Activated naive CD8-positive, alpha-beta T cell (primary cell): ENCODE measurements at regions not wholly inside any gene's neighbourhood (a gene's known extent, or its start where the extent isn't known, plus 50 kb on each side); places are given as distances from the start of the nearest gene placed in this dataset.

Experiments
- H3K27ac Mint-ChIP-seq: one replicate; pipeline ENCODE4 v1.8.0; 2021; ENCODE audit warnings: mixed read lengths
- H3K27me3 Mint-ChIP-seq: one replicate; pipeline ENCODE4 v1.8.0; 2021; ENCODE audit warnings: mixed read lengths
- H3K36me3 Mint-ChIP-seq: one replicate; pipeline ENCODE4 v1.8.0; 2021; ENCODE audit warnings: mixed read lengths
- H3K4me1 Mint-ChIP-seq: one replicate; pipeline ENCODE4 v1.8.0; 2021; ENCODE audit warnings: low read depth, mixed read lengths
- H3K4me3 Mint-ChIP-seq: one replicate; pipeline ENCODE4 v1.8.0; 2021; ENCODE audit warnings: mild to moderate bottlenecking, mixed read lengths
- H3K9me3 Mint-ChIP-seq: one replicate; pipeline ENCODE4 v1.8.0; 2021; ENCODE audit warnings: low read depth, mixed read lengths

GRCh38 chr3:66667263-66667662 is 166.4 kb upstream of the LRIG1 start:
- H3K4me3 Mint-ChIP-seq = no peak overlapping the region
- peaks cover 2% of the 10 kb centered on the region for H3K27me3 Mint-ChIP-seq
- H3K4me1 Mint-ChIP-seq = peaks cover 2% of the 10 kb centered on the region
- no peaks in the 10 kb centered on the region for H3K36me3 Mint-ChIP-seq
- no peaks in the 10 kb centered on the region for H3K9me3 Mint-ChIP-seq
- H3K27ac Mint-ChIP-seq = no peak overlapping the region

GRCh38 chr3:66671291-66671690 is 170.5 kb upstream of the LRIG1 start:
- H3K4me1 Mint-ChIP-seq = peaks cover 2% of the 10 kb centered on the region
- peaks cover 3% of the 10 kb centered on the region for H3K27me3 Mint-ChIP-seq
- H3K36me3 Mint-ChIP-seq = no peaks in the 10 kb centered on the region
- H3K9me3 Mint-ChIP-seq = no peaks in the 10 kb centered on the region
- H3K27ac Mint-ChIP-seq = no peak overlapping the region
- H3K4me3 Mint-ChIP-seq = no peak overlapping the region

- peaks cover 3% of the 10 kb centered on the region for H3K27me3 Mint-ChIP-seq
- no peaks in the 10 kb centered on the region for H3K36me3 Mint-ChIP-seq
- peaks cover 2% of the 10 kb centered on the region for H3K4me1 Mint-ChIP-seq
- H3K9me3 Mint-ChIP-seq = no peaks in the 10 kb centered on the region
- no peak overlapping the region for H3K4me3 Mint-ChIP-seq
- H3K27ac Mint-ChIP-seq = no peak overlapping the region
These were observed 172.0 kb upstream of the LRIG1 start for GRCh38 chr3:66672830-66673229.

- Mint-ChIP-seq H3K27me3 (peaks cover 3% of the 10 kb centered on the region), H3K36me3 (no peaks in the 10 kb centered on the region), H3K4me3 (no peak overlapping the region), H3K4me1 (peaks cover 2% of the 10 kb centered on the region), H3K9me3 (no peaks in the 10 kb centered on the region), H3K27ac (no peak overlapping the region)
These were observed 172.5 kb upstream of the LRIG1 start for GRCh38 chr3:66673293-66673692.

- no peak overlapping the region for H3K4me3 Mint-ChIP-seq
- no peak overlapping the region for H3K27ac Mint-ChIP-seq
- peaks cover 4% of the 10 kb centered on the region for H3K9me3 Mint-ChIP-seq
- H3K27me3 Mint-ChIP-seq = peaks cover 5% of the 10 kb centered on the region
- peaks cover 2% of the 10 kb centered on the region for H3K4me1 Mint-ChIP-seq
- H3K36me3 Mint-ChIP-seq = no peaks in the 10 kb centered on the region
These were observed 174.5 kb upstream of the LRIG1 start for GRCh38 chr3:66675366-66675765.

GRCh38 chr3:66692042-66692765 is 191.4 kb upstream of the LRIG1 start:
- no peaks in the 10 kb centered on the region for H3K4me1 Mint-ChIP-seq
- no peak overlapping the region for H3K4me3 Mint-ChIP-seq
- no peaks in the 10 kb centered on the region for H3K9me3 Mint-ChIP-seq
- no peaks in the 10 kb centered on the region for H3K36me3 Mint-ChIP-seq
- H3K27me3 Mint-ChIP-seq = no peaks in the 10 kb centered on the region
- no peak overlapping the region for H3K27ac Mint-ChIP-seq

- Mint-ChIP-seq H3K27me3 (no peaks in the 10 kb centered on the region), H3K9me3 (no peaks in the 10 kb centered on the region), H3K4me3 (no peak overlapping the region), H3K4me1 (no peaks in the 10 kb centered on the region), H3K36me3 (no peaks in the 10 kb centered on the region), H3K27ac (no peak overlapping the region)
These were observed 191.9 kb upstream of the LRIG1 start for GRCh38 chr3:66692766-66693150.

GRCh38 chr3:66693461-66694031 is 192.7 kb upstream of the LRIG1 start:
- H3K27ac Mint-ChIP-seq = no peak overlapping the region
- no peaks in the 10 kb centered on the region for H3K4me1 Mint-ChIP-seq
- no peaks in the 10 kb centered on the region for H3K27me3 Mint-ChIP-seq
- H3K4me3 Mint-ChIP-seq = no peak overlapping the region
- no peaks in the 10 kb centered on the region for H3K9me3 Mint-ChIP-seq
- no peaks in the 10 kb centered on the region for H3K36me3 Mint-ChIP-seq

- H3K4me3 Mint-ChIP-seq = no peak overlapping the region
- H3K36me3 Mint-ChIP-seq = no peaks in the 10 kb centered on the region
- H3K4me1 Mint-ChIP-seq = no peaks in the 10 kb centered on the region
- peaks cover 3% of the 10 kb centered on the region for H3K27me3 Mint-ChIP-seq
- no peaks in the 10 kb centered on the region for H3K9me3 Mint-ChIP-seq
- H3K27ac Mint-ChIP-seq = no peak overlapping the region
These were observed 201.3 kb upstream of the LRIG1 start for GRCh38 chr3:66702126-66702525.

- no peaks in the 10 kb centered on the region for H3K36me3 Mint-ChIP-seq
- peaks cover 9% of the 10 kb centered on the region for H3K27me3 Mint-ChIP-seq
- H3K4me3 Mint-ChIP-seq = no peak overlapping the region
- H3K27ac Mint-ChIP-seq = no peak overlapping the region
- no peaks in the 10 kb centered on the region for H3K4me1 Mint-ChIP-seq
- no peaks in the 10 kb centered on the region for H3K9me3 Mint-ChIP-seq
These were observed 202.7 kb upstream of the LRIG1 start for GRCh38 chr3:66703501-66703900.

- no peak overlapping the region for H3K4me3 Mint-ChIP-seq
- H3K36me3 Mint-ChIP-seq = no peaks in the 10 kb centered on the region
- no peak overlapping the region for H3K27ac Mint-ChIP-seq
- H3K9me3 Mint-ChIP-seq = no peaks in the 10 kb centered on the region
- no peaks in the 10 kb centered on the region for H3K4me1 Mint-ChIP-seq
- H3K27me3 Mint-ChIP-seq = peaks cover 9% of the 10 kb centered on the region
These were observed 204.3 kb upstream of the LRIG1 start for GRCh38 chr3:66705076-66705475.

GRCh38 chr3:66706890-66707289 is 206.1 kb upstream of the LRIG1 start:
- Mint-ChIP-seq H3K36me3 (no peaks in the 10 kb centered on the region), H3K4me3 (no peak overlapping the region), H3K27me3 (peaks cover 12% of the 10 kb centered on the region), H3K27ac (no peak overlapping the region), H3K9me3 (no peaks in the 10 kb centered on the region), H3K4me1 (no peaks in the 10 kb centered on the region)

GRCh38 chr3:66709532-66709931 is 208.7 kb upstream of the LRIG1 start:
- no peaks in the 10 kb centered on the region for H3K9me3 Mint-ChIP-seq
- no peaks in the 10 kb centered on the region for H3K36me3 Mint-ChIP-seq
- H3K4me3 Mint-ChIP-seq = no peak overlapping the region
- H3K27me3 Mint-ChIP-seq = peaks cover 14% of the 10 kb centered on the region
- no peaks in the 10 kb centered on the region for H3K4me1 Mint-ChIP-seq
- no peak overlapping the region for H3K27ac Mint-ChIP-seq

- Mint-ChIP-seq H3K27me3 (peaks cover 13% of the 10 kb centered on the region), H3K27ac (no peak overlapping the region), H3K4me1 (no peaks in the 10 kb centered on the region), H3K4me3 (no peak overlapping the region), H3K9me3 (no peaks in the 10 kb centered on the region), H3K36me3 (no peaks in the 10 kb centered on the region)
These were observed 211.4 kb upstream of the LRIG1 start for GRCh38 chr3:66712210-66712609.

- peaks cover 8% of the 10 kb centered on the region for H3K27me3 Mint-ChIP-seq
- H3K27ac Mint-ChIP-seq = no peak overlapping the region
- H3K9me3 Mint-ChIP-seq = no peaks in the 10 kb centered on the region
- no peak overlapping the region for H3K4me3 Mint-ChIP-seq
- H3K36me3 Mint-ChIP-seq = no peaks in the 10 kb centered on the region
- H3K4me1 Mint-ChIP-seq = no peaks in the 10 kb centered on the region
These were observed 213.1 kb upstream of the LRIG1 start for GRCh38 chr3:66713921-66714320.

- Mint-ChIP-seq H3K4me3 (no peak overlapping the region), H3K27me3 (peaks cover 6% of the 10 kb centered on the region), H3K36me3 (no peaks in the 10 kb centered on the region), H3K4me1 (no peaks in the 10 kb centered on the region), H3K27ac (no peak overlapping the region), H3K9me3 (no peaks in the 10 kb centered on the region)
These were observed 215.0 kb upstream of the LRIG1 start for GRCh38 chr3:66715806-66716205.
